Nephron (organoid): ENCODE measurements at regions not wholly inside any gene's neighbourhood (a gene's known extent, or its start where the extent isn't known, plus 50 kb on each side); places are given as distances from the start of the nearest gene placed in this dataset.

Experiments
- H3K27ac Mint-ChIP-seq, 3 experiments: 2 replicates each; pipeline ENCODE4 v1.8.0; 2020; ENCODE audit warnings: mixed read lengths in 3 of 3, mild to moderate bottlenecking in 2 of 3, moderate library complexity in 1 of 3
- H3K27me3 Mint-ChIP-seq: 2 replicates; pipeline ENCODE4 v1.8.0; 2021; ENCODE audit warnings: low read depth, mild to moderate bottlenecking, moderate library complexity, mixed read lengths
- H3K36me3 Mint-ChIP-seq: 2 replicates; pipeline ENCODE4 v1.8.0; 2020; ENCODE audit warnings: low read depth, mixed read lengths
- H3K4me1 Mint-ChIP-seq: 2 replicates; pipeline ENCODE4 v1.8.0; 2020; ENCODE audit warnings: mixed read lengths
- H3K4me3 Mint-ChIP-seq, 3 experiments: 2 replicates each; pipeline ENCODE4 v1.8.0; 2020; ENCODE audit warnings: mild to moderate bottlenecking in 3 of 3, mixed read lengths in 3 of 3, moderate library complexity in 2 of 3
- H3K9me3 Mint-ChIP-seq: 2 replicates; pipeline ENCODE4 v1.8.0; 2020; ENCODE audit warnings: mixed read lengths
- CTCF ChIP-seq, 3 experiments: fragments of 200-600 bp; sonication (generic); IDR thresholded peaks; one replicate each; pipeline ENCODE4 v1.5.0; 2021; ENCODE audit warnings: antibody characterized with exemption in 3 of 3; ENCODE audit not compliant: unreplicated experiment in 3 of 3

- no peaks in the 10 kb centered on the region for H3K36me3 Mint-ChIP-seq
- no peak for TF ChIP-seq CTCF (IDR thresholded peaks at IDR 0.05; ENCODE audit: unreplicated experiment in 3 of 3)
- H3K4me3 Mint-ChIP-seq: no peak overlapping the region
- H3K9me3 Mint-ChIP-seq: no peaks in the 10 kb centered on the region
- peaks cover 3% of the 10 kb centered on the region for H3K27me3 Mint-ChIP-seq
- no peak overlapping the region for H3K27ac Mint-ChIP-seq
- peaks cover 20% of the 10 kb centered on the region for H3K4me1 Mint-ChIP-seq
These were observed 88.9 kb upstream of the SOX5 start for GRCh38 chr12:24038211-24038997.

GRCh38 chr12:24036438-24037216 lies 87.2 kb upstream of the SOX5 start:
- H3K9me3 Mint-ChIP-seq: no peaks in the 10 kb centered on the region
- H3K36me3 Mint-ChIP-seq: no peaks in the 10 kb centered on the region
- no peak overlapping the region for H3K27ac Mint-ChIP-seq
- peaks cover 20% of the 10 kb centered on the region for H3K4me1 Mint-ChIP-seq
- H3K27me3 Mint-ChIP-seq: peaks cover 3% of the 10 kb centered on the region
- H3K4me3 Mint-ChIP-seq: no peak overlapping the region
- no peak for TF ChIP-seq CTCF (IDR thresholded peaks at IDR 0.05; ENCODE audit: unreplicated experiment in 3 of 3)

GRCh38 chr12:24034894-24035293 lies 85.4 kb upstream of the SOX5 start:
- no peak for TF ChIP-seq CTCF (IDR thresholded peaks at IDR 0.05; ENCODE audit: unreplicated experiment in 3 of 3)
- Mint-ChIP-seq H3K9me3 (peaks cover 2% of the 10 kb centered on the region), H3K27me3 (no peaks in the 10 kb centered on the region), H3K4me3 (no peak overlapping the region), H3K36me3 (peaks cover 3% of the 10 kb centered on the region), H3K27ac (no peak overlapping the region), H3K4me1 (peaks cover 20% of the 10 kb centered on the region)

DNA sequence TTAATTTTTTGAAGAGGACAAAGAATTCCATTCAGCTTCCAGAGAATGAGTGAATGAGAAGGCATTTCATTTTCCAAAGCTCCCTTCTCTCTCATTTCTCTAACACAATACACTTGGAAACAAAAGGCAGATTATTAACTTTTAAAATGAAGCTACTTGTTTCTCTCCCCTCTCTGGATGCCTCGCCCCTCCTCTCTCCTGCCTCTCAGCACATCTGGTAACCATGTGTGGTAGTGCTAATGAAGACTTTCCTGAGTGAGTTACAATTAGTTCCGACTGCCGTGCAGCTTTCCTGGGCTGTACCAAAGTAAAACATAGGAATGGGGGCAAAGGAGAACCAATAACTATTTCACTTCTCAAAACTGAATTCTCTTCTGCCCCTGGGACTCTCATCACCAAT lies 84.7 kb upstream of the SOX5 start:
- no peak overlapping the region for H3K4me3 Mint-ChIP-seq
- no peak overlapping the region for H3K27ac Mint-ChIP-seq
- peaks cover 19% of the 10 kb centered on the region for H3K4me1 Mint-ChIP-seq
- TF ChIP-seq CTCF (IDR thresholded peaks at IDR 0.05; ENCODE audit: unreplicated experiment in 3 of 3): no peak
- H3K27me3 Mint-ChIP-seq: no peaks in the 10 kb centered on the region
- peaks cover 3% of the 10 kb centered on the region for H3K36me3 Mint-ChIP-seq
- peaks cover 2% of the 10 kb centered on the region for H3K9me3 Mint-ChIP-seq

GRCh38 chr12:24027352-24027751 lies 77.9 kb upstream of the SOX5 start:
- H3K4me3 Mint-ChIP-seq: no peak overlapping the region
- no peaks in the 10 kb centered on the region for H3K27me3 Mint-ChIP-seq
- no peaks in the 10 kb centered on the region for H3K4me1 Mint-ChIP-seq
- H3K27ac Mint-ChIP-seq: no peak overlapping the region
- H3K9me3 Mint-ChIP-seq: peaks cover 2% of the 10 kb centered on the region
- H3K36me3 Mint-ChIP-seq: peaks cover 3% of the 10 kb centered on the region
- no peak for TF ChIP-seq CTCF (IDR thresholded peaks at IDR 0.05; ENCODE audit: unreplicated experiment in 3 of 3)
